Spinal cord (tissue), 9 donors: ENCODE measurements at regions not wholly inside any gene's neighbourhood (a gene's known extent, or its start where the extent isn't known, plus 50 kb on each side); places are given as distances from the start of the nearest gene placed in this dataset.
"Not testable (repeated sequence)": the region's sequence is repeated elsewhere in the genome, so short reads cannot be mapped to it uniquely, and the experiment has no call there.

Experiments
- DNase-seq, 6 donors: peaks; one replicate each; pipeline versions ENCODE4 v3.0.0 to v3.0.0-alpha.2; 2013 to 2015; ENCODE audit warnings: low spot score in 6 of 6, low read depth in 4 of 6
- H3K27ac ChIP-seq: one replicate; pipeline ENCODE4 v1.5.1; 2013; ENCODE audit warnings: low read depth, low read length, control low read depth
- H3K27me3 ChIP-seq: one replicate; pipeline ENCODE4 v1.6.1; 2013; ENCODE audit warnings: low read length; ENCODE audit not compliant: control insufficient read depth, insufficient read depth
- H3K36me3 ChIP-seq: one replicate; pipeline ENCODE4 v1.6.1; 2013; ENCODE audit warnings: low read length; ENCODE audit not compliant: control insufficient read depth, insufficient read depth
- H3K4me1 ChIP-seq: one replicate; pipeline ENCODE4 v1.6.1; 2013; ENCODE audit warnings: low read length; ENCODE audit not compliant: control insufficient read depth, insufficient read depth
- H3K4me3 ChIP-seq: one replicate; pipeline ENCODE4 v1.5.1; 2013; ENCODE audit warnings: low read depth, low read length, control low read depth
- H3K9me3 ChIP-seq: one replicate; pipeline ENCODE4 v1.6.1; 2013; ENCODE audit warnings: low read length; ENCODE audit not compliant: control insufficient read depth, insufficient read depth
- WGBS: methylation state at CpG from one replicate; pipeline ENCODE4 v1.1.5; 2013; ENCODE audit warnings: missing lambda C conversion rate; ENCODE audit not compliant: insufficient coverage; 5-methylcytosine and 5-hydroxymethylcytosine counted together
- donor health status: healthy.

DNA sequence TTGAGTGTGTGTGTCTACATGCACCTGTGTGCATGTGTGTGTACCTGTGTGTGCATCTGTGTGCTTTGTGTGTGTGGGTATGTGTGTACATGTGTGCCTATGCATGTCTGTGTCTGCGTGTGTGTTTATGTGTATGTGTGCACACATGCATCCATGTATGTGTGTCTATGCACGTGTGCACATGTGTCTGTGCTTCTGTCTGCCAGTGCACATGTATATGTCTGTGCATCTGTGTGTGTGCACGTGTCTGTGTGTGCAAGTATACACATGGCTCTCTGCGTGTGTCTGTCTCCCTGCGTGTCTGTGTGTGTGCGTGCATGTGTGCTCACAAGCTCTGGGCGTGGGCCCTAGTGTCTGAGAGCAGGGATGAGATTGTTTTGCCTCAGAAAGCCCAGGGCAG is 85.3 kb upstream of the SEC14L1 start:
- no peaks in the 10 kb centered on the region for H3K36me3 ChIP-seq
- no peaks in the 10 kb centered on the region for H3K27me3 ChIP-seq

DNA sequence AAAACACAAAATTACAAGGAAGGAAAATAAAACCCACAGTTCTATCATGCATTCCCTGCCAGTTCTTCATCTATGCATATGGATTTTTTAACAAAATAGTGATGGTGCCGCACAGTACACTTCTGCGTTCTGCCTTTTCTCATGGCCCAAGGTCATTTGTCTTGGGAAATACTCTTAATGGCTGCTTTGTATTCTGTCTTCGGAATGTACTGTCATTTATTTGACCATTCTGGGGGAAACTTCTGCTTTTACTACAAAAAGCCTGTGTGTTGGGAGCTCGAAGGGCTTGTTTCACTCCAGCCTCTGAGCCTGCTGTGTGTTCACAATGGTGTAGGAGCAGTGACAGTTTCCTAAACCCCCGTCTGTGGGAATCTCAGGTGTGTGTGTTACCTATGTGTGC is 82.8 kb upstream of the SEC14L1 start:
- H3K27ac ChIP-seq: peak overlapping the region; percentile 40
- no peaks in the 10 kb centered on the region for H3K36me3 ChIP-seq
- 60% methylated on average over 1 of the region's 5 CpGs for WGBS
- peak in 1 of 6 donors; percentile 34 for DNase-seq
- H3K4me1 ChIP-seq: peaks cover 29% of the 10 kb centered on the region
- no peaks in the 10 kb centered on the region for H3K27me3 ChIP-seq
- H3K9me3 ChIP-seq: no peaks in the 10 kb centered on the region
- H3K4me3 ChIP-seq: no peak overlapping the region

More for the DNA sequence above, 85.3 kb upstream of the SEC14L1 start:
- DNase-seq: no peak
- H3K4me1 ChIP-seq: peaks cover 32% of the 10 kb centered on the region
- no peak overlapping the region for H3K4me3 ChIP-seq
- H3K9me3 ChIP-seq: no peaks in the 10 kb centered on the region
- no peak overlapping the region for H3K27ac ChIP-seq
- 94% methylated on average over 7 of the region's 7 CpGs for WGBS

DNA sequence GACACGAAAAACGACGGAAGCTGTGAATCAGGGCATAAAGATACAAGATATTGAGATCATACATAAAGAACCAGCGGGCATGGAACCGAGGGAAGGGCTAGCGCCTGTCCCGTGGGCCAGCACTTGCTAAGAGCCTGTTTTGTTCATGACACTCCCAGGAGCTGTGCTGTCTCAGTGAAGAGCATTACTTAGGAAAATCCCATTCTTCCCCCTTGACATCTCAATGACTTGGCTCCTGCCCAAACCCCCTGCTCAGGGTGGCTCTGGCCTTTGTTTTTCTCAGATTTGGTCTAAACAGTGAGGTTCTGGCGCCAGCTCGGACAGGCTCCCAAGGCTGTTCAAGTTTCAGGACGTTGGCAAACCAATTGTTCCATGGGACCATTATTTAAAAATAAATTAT is 79.1 kb upstream of the SEC14L1 start:
- Histone ChIP-seq H3K36me3 (no peaks in the 10 kb centered on the region), H3K4me1 (peaks cover 16% of the 10 kb centered on the region), H3K27ac (no peak overlapping the region), H3K4me3 (no peak overlapping the region), H3K9me3 (no peaks in the 10 kb centered on the region), H3K27me3 (no peaks in the 10 kb centered on the region)
- peak in 2 of 6 donors; percentile 43 to 69 for DNase-seq
- WGBS: 60% methylated on average over 7 of the region's 10 CpGs

DNA sequence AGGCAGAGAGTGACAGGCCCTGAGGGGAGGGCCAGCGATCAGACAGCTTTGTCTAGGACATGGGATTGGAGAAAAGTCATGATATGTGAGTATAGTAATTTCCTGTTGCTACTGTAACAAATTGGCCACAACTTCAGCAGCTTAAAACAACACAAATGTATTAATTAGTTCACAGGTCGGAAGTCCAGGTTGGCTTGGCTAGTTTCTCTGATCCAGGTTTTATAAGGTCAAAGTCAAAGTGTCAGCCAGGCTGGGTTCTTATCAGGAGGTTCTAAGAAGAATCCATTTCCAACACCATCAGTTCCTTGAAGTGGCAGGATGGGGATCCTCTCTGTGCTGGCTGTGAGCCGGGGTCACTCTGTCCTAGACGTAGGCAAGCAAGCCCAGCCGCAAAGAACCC is 76.2 kb upstream of the SEC14L1 start:
- no peak for DNase-seq
- Histone ChIP-seq H3K9me3 (no peaks in the 10 kb centered on the region), H3K4me3 (no peak overlapping the region), H3K4me1 (peaks cover 9% of the 10 kb centered on the region), H3K27me3 (no peaks in the 10 kb centered on the region), H3K27ac (no peak overlapping the region), H3K36me3 (no peaks in the 10 kb centered on the region)
- WGBS: 88% methylated on average over 3 of the region's 5 CpGs

DNA sequence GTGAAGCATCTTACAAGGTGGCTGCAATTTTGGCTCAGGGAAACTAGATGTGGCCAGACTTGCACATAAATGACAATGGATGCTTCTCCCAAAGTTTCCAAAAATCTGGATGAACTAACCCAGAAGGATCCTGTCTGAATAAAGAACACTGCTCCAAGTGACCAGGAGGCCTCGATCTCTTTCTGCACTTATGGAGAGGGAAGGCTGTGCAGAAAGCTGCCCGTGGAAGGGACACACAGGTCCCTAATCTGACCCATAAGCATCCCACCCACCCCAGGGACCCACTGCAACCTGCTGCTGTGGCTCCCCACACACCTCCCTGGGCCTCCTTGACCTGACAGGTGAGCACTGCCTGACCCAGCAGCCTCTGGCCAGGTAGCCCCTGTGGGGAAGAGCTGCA is 74.6 kb upstream of the SEC14L1 start:
- Histone ChIP-seq H3K4me3 (no peak overlapping the region), H3K9me3 (no peaks in the 10 kb centered on the region), H3K36me3 (no peaks in the 10 kb centered on the region), H3K27ac (no peak overlapping the region), H3K4me1 (peaks cover 16% of the 10 kb centered on the region), H3K27me3 (no peaks in the 10 kb centered on the region)
- no peak for DNase-seq
- WGBS: 100% methylated on average over 1 of the region's 2 CpGs

DNA sequence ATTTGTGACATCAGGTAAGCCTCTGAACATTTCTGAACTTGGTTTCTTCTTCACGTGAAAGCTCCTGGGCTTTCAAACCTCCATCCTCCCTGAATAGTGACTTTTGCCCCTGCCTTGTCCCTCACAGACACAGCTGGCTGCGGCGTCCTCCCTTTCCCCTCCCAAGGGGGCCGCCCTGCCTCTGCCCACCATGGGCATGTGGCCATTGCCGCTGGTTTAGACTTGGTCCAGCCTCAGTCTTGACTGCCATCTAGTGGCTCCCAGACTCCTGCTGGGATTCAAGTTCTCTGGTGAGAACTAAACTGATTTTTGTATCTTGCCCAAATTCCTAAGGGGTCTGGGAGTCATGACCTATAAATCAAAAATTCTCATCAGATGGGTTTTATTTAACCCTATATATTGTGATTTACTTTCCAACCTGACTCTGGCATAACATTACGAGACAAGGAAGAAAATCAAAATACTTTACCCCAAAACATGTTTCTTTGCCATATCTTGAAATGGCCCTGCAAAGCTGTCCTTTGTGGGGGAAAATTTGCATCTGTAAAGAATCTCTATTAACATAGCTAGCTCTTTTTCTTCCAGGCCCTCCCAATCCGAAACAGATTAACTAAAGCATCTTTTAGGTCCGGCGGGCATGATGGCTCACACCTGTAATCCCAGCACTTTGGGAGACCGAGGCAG is 73.9 kb upstream of the SEC14L1 start:
- not testable (repeated sequence) for H3K36me3 ChIP-seq, H3K9me3 ChIP-seq, H3K27ac ChIP-seq, H3K27me3 ChIP-seq, H3K4me3 ChIP-seq
- WGBS: 29% methylated on average over 8 of the region's 10 CpGs
- DNase-seq: peak in 2 of 6 donors; percentile 89 to 93
- H3K4me1 ChIP-seq: peaks cover 11% of the 10 kb centered on the region

DNA sequence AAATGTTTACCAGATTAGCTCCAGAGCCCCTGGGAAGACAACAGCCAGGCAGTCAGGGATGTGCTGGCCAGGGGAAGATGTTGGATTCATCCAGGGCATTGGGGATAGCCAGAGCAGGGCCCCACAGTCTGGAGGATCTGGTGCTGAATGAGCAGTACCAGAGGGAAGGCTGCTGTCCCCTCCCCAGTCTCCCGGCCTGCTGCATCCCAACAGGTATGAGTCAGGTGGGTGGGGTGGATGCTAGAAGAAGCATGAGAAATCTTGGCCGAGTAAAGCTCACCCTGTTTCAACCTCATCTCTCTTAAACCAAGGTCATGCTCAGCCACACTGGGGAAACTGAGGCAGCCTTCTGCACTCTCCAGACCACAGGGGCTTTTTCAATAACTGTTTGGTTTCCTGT is 71.9 kb upstream of the SEC14L1 start:
- Histone ChIP-seq H3K4me3 (no peak overlapping the region), H3K4me1 (peaks cover 11% of the 10 kb centered on the region), H3K36me3 (no peaks in the 10 kb centered on the region), H3K27ac (no peak overlapping the region), H3K27me3 (no peaks in the 10 kb centered on the region), H3K9me3 (no peaks in the 10 kb centered on the region)
- DNase-seq: no peak
- WGBS: no CpG with 5 or more reads among the region's 2 CpGs

DNA sequence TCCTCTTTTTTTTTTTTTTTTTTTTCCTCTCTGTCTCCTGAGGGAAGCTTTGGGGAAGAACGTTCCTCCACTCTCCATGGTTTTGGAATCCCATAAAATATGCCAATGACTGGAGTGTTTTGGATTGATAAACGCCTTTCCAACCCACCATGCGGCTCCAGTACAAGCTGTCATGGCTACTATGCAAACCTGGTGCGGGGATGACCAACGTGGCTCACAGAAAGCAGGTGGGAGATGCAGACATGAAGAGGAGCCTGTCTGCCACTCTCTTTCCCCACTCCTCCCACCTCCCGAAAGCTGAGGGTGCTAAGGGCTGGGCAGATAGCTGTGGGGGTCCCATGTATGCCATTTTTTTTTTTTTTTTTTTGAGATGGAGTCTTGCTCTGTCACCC is 69.9 kb upstream of the SEC14L1 start:
- DNase-seq: no peak
- no CpG with 5 or more reads among the region's 6 CpGs for WGBS
- peaks cover 11% of the 10 kb centered on the region for H3K4me1 ChIP-seq
- H3K9me3 ChIP-seq: no peaks in the 10 kb centered on the region
- H3K27me3 ChIP-seq: no peaks in the 10 kb centered on the region
- H3K27ac ChIP-seq: no peak overlapping the region
- no peaks in the 10 kb centered on the region for H3K36me3 ChIP-seq
- H3K4me3 ChIP-seq: no peak overlapping the region

DNA sequence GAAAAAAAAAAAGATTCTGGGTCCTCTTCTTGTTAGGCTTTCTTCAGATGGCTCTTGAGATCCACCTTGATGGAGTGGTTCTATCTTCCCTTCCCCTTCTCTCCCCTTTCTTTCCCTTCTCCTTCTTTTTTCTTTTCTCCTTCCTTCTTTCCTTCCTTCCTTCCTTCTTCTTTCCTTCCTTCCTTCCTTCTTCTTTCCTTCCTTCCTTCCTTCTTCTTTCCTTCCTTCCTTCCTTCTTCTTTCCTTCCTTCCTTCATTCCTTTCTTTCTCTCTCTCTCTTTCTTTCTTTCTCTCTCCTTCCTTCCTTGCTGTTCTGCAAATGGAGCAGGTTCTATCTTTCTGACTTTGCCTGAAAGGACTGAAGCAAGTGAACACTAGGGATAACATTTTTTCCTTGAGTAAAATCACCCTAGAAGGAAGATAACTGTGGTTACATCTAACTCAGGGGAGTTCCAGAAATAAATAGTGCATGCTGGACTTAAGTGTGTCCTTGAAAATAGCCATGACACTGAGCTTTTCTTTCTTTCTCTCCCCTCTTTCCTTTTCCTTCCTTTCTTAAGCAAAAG is 68.8 kb upstream of the SEC14L1 start:
- no peak overlapping the region for H3K4me3 ChIP-seq
- H3K36me3 ChIP-seq: no peaks in the 10 kb centered on the region
- H3K9me3 ChIP-seq: no peaks in the 10 kb centered on the region
- H3K27me3 ChIP-seq: no peaks in the 10 kb centered on the region
- no peak overlapping the region for H3K27ac ChIP-seq
- no peak for DNase-seq
- peaks cover 12% of the 10 kb centered on the region for H3K4me1 ChIP-seq

DNA sequence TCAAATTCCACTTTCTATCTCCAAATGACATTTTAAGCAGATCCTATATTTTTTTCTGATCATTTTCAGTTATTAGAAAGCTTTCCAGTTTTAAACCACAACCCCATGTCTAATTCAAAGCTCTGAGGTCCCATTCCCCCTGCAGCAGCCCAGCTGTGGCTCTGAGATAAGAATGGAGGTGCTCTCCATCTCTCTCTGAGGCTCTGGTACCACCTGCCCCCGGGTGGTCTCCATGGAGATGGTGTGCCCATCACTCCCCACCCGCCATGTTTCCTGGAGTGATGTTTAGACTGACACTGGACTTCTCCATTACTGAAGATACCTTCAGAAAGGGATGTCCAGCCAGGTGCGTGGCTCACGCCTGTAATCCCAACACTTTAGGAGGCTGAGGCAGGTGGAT is 68.1 kb upstream of the SEC14L1 start:
- H3K4me3 ChIP-seq: no peak overlapping the region
- H3K9me3 ChIP-seq: no peaks in the 10 kb centered on the region
- WGBS: 88% methylated on average over 4 of the region's 4 CpGs
- no peak overlapping the region for H3K27ac ChIP-seq
- no peaks in the 10 kb centered on the region for H3K27me3 ChIP-seq
- peaks cover 17% of the 10 kb centered on the region for H3K4me1 ChIP-seq
- DNase-seq: peak in 1 of 6 donors; percentile 28
- H3K36me3 ChIP-seq: no peaks in the 10 kb centered on the region
